GM21619 (cell line): ENCODE measurements at regions not wholly inside any gene's neighbourhood (a gene's known extent, or its start where the extent isn't known, plus 50 kb on each side); places are given as distances from the start of the nearest gene placed in this dataset.

Experiments used
- ATAC-seq: cut with Tn5 transposase; IDR thresholded peaks from one replicate; pipeline ENCODE4 v1.9.1; 2021; ENCODE audit not compliant: unreplicated experiment

GRCh38 chr6:113522376-113522775, 334.8 kb upstream of the MARCKS start:
- ATAC-seq, result no peak

- no peak for ATAC-seq
Observed at GRCh38 chr6:113524826-113525225, 332.3 kb upstream of the MARCKS start.

- ATAC-seq, result no peak
Observed at GRCh38 chr6:113526553-113526952, 330.6 kb upstream of the MARCKS start.

- no peak for ATAC-seq
Observed at GRCh38 chr6:113526995-113527394, 330.1 kb upstream of the MARCKS start.

- no peak for ATAC-seq
Observed at GRCh38 chr6:113528111-113528510, 329.0 kb upstream of the MARCKS start.

- no peak for ATAC-seq
Observed at GRCh38 chr6:113529196-113529595, 327.9 kb upstream of the MARCKS start.

- ATAC-seq, result no peak
Observed at GRCh38 chr6:113529879-113530278, 327.3 kb upstream of the MARCKS start.

- no peak for ATAC-seq
Observed at GRCh38 chr6:113530769-113531168, 326.4 kb upstream of the MARCKS start.

- no peak for ATAC-seq
Observed at GRCh38 chr6:113539202-113539601, 317.9 kb upstream of the MARCKS start.

- no peak for ATAC-seq
Observed at GRCh38 chr6:113539623-113540022, 317.5 kb upstream of the MARCKS start.

GRCh38 chr6:113540466-113540865, 316.7 kb upstream of the MARCKS start:
- no peak for ATAC-seq

GRCh38 chr6:113551168-113551567, 306.0 kb upstream of the MARCKS start:
- no peak for ATAC-seq

- ATAC-seq, result no peak
Observed at GRCh38 chr6:113556775-113557174, 300.4 kb upstream of the MARCKS start.

GRCh38 chr6:113558431-113558830, 298.7 kb upstream of the MARCKS start:
- no peak for ATAC-seq

- ATAC-seq, result no peak
Observed at GRCh38 chr6:113558966-113559365, 298.2 kb upstream of the MARCKS start.

GRCh38 chr6:113560376-113560775, 296.8 kb upstream of the MARCKS start:
- ATAC-seq, result no peak

GRCh38 chr6:113560908-113561307, 296.2 kb upstream of the MARCKS start:
- ATAC-seq, result no peak

GRCh38 chr6:113562248-113562647, 294.9 kb upstream of the MARCKS start:
- ATAC-seq, result no peak

GRCh38 chr6:113564371-113565171, 292.6 kb upstream of the MARCKS start:
- peak; percentile 48 for ATAC-seq

- no peak for ATAC-seq
Observed at GRCh38 chr6:113565306-113565705, 291.8 kb upstream of the MARCKS start.

- no peak for ATAC-seq
Observed at GRCh38 chr6:113570161-113570560, 287.0 kb upstream of the MARCKS start.

GRCh38 chr6:113570641-113571040, 286.5 kb upstream of the MARCKS start:
- no peak for ATAC-seq

- ATAC-seq, result no peak
Observed at GRCh38 chr6:113574147-113574546, 283.0 kb upstream of the MARCKS start.
